ENCODE measurements at regions not wholly inside any gene's neighbourhood (a gene's known extent, or its start where the extent isn't known, plus 50 kb on each side); places are given as distances from the start of the nearest gene placed in this dataset.

DNA sequence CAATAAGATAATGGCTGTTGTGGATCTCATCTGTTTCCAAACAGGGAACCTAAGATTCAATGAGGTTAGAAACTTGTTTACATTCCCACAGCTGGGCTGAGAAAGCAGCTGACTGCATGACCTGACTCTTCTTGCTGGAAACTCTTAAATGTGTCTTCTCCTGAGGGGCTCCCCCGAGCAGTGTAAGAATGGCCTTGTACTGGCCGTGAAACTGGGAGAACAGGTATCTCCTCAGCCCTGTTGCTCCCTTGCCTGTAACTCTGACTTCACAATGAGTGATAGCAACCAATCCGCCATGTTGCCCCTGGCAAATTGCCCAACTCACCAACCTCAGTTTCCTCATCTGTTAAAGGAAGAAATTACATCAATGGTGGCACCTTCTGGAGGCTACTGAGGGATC is 59.1 kb upstream of the CCL2 start:
- TF ChIP-seq GATA3 (IDR thresholded peaks at IDR 0.05; ENCODE audit: low read depth, low read length) (no peak), GATA2 (IDR thresholded peaks at IDR 0.05; ENCODE audit: low read depth, low read length) (no peak)
